ENCODE measurements at regions not wholly inside any gene's neighbourhood (a gene's known extent, or its start where the extent isn't known, plus 50 kb on each side); places are given as distances from the start of the nearest gene placed in this dataset.

GRCh38 chr10:89937494-89937893, 236.1 kb downstream of the KIF20B start:
- no peak for TF ChIP-seq EHMT2 (IDR thresholded peaks at IDR 0.05; ENCODE audit: low read depth)
- no peak for TF ChIP-seq CEBPB (IDR thresholded peaks at IDR 0.05)
- no peak for TF ChIP-seq POLR2A (IDR thresholded peaks at IDR 0.05; ENCODE audit: low read length)
- TF ChIP-seq CTCF (IDR thresholded peaks at IDR 0.05) = no peak
- no peak for TF ChIP-seq REST (IDR thresholded peaks at IDR 0.05)
- no peak for TF ChIP-seq MAFK (IDR thresholded peaks at IDR 0.05; ENCODE audit: partially characterized antibody)
- TF ChIP-seq NPAS2 (CRISPR knock-in tag; IDR thresholded peaks at IDR 0.05; ENCODE audit: borderline replicate concordance) = no peak
- TF ChIP-seq ZFP36 (IDR thresholded peaks at IDR 0.05; ENCODE audit: borderline replicate concordance, partially characterized antibody) = no peak
- TF ChIP-seq JUNB (IDR thresholded peaks at IDR 0.05) = no peak
- no peak for TF ChIP-seq PBX3 (IDR thresholded peaks at IDR 0.05)
- no peak for TF ChIP-seq SMC3 (IDR thresholded peaks at IDR 0.05)
- no peak for TF ChIP-seq TP53 (CRISPR knock-in tag; IDR thresholded peaks at IDR 0.05)
